ENCODE measurements at regions not wholly inside any gene's neighbourhood (a gene's known extent, or its start where the extent isn't known, plus 50 kb on each side); places are given as distances from the start of the nearest gene placed in this dataset.

DNA sequence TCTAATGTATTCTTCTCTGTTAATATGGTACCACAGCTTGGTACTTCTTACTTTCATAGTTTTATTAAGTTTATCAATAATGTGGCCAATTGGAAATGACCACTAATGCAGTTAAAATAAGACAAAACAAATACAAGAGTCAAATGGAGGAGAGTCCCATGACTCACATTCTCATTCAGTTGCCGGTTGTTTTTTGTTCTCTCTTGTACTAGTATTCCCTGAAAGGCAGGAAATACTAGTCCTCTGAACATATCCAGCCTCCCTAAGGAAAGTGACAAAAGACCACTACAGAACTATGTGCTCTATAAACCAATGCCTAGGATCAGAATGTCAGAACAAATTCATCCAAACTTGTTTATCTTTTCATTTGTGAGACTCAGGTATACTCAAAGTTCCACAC lies 165.2 kb upstream of the SAMSN1 start:
- no peak overlapping the region for H3K4me3 ChIP-seq (ENCODE audit: low read depth, low read length, poor library complexity, severe bottlenecking)
- no peaks in the 10 kb centered on the region for H3K79me2 ChIP-seq (ENCODE audit: insufficient read depth, low read depth, low read length)
- no peak for DNase-seq (ENCODE audit: low spot score)
- peaks cover 20% of the 10 kb centered on the region; the same call in 1 of the 2 replicates for H3K9me3 ChIP-seq (ENCODE audit: low read length)
- no peak overlapping the region for H2AFZ ChIP-seq (ENCODE audit: low read length)
- POLR2A ChIA-PET: interaction anchor here (1.8 kb wide), 1 partner anchor 18 kb away, joined by 4 read pairs; no protein-coding TSS in a partner anchor
- intact Hi-C loops (cut with micrococcal nuclease; ENCODE audit: unreplicated experiment): no loop called here
- no peak overlapping the region for H3K27ac ChIP-seq (ENCODE audit: low read depth, low read length, poor library complexity, severe bottlenecking)
- CTCF ChIA-PET (ENCODE audit: unreplicated experiment): no interaction called here
- no peaks in the 10 kb centered on the region for H4K20me1 ChIP-seq (ENCODE audit: insufficient read depth, low read length)
- no peaks in the 10 kb centered on the region for H3K9me2 ChIP-seq (ENCODE audit: insufficient read depth, low read length)
- no peak for TF ChIP-seq EZH2phosphoT487 (IDR thresholded peaks at IDR 0.05; ENCODE audit: borderline replicate concordance, low read depth, low read length)
- TF ChIP-seq, protein P1, sequence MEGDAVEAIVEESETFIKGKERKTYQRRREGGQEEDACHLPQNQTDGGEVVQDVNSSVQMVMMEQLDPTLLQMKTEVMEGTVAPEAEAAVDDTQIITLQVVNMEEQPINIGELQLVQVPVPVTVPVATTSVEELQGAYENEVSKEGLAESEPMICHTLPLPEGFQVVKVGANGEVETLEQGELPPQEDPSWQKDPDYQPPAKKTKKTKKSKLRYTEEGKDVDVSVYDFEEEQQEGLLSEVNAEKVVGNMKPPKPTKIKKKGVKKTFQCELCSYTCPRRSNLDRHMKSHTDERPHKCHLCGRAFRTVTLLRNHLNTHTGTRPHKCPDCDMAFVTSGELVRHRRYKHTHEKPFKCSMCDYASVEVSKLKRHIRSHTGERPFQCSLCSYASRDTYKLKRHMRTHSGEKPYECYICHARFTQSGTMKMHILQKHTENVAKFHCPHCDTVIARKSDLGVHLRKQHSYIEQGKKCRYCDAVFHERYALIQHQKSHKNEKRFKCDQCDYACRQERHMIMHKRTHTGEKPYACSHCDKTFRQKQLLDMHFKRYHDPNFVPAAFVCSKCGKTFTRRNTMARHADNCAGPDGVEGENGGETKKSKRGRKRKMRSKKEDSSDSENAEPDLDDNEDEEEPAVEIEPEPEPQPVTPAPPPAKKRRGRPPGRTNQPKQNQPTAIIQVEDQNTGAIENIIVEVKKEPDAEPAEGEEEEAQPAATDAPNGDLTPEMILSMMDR (conservative IDR thresholded peaks at IDR 0.05; ENCODE audit: low read length): no peak
- no peaks in the 10 kb centered on the region for H3K36me3 ChIP-seq (ENCODE audit: insufficient read depth, low read length)
- no peaks in the 10 kb centered on the region for H3K4me1 ChIP-seq (ENCODE audit: insufficient read depth, low read length, poor library complexity, severe bottlenecking)
- H3K4me2 ChIP-seq (ENCODE audit: low read length): no peak overlapping the region
- BruUV-seq (replicated peaks): no TSS peak

DNA sequence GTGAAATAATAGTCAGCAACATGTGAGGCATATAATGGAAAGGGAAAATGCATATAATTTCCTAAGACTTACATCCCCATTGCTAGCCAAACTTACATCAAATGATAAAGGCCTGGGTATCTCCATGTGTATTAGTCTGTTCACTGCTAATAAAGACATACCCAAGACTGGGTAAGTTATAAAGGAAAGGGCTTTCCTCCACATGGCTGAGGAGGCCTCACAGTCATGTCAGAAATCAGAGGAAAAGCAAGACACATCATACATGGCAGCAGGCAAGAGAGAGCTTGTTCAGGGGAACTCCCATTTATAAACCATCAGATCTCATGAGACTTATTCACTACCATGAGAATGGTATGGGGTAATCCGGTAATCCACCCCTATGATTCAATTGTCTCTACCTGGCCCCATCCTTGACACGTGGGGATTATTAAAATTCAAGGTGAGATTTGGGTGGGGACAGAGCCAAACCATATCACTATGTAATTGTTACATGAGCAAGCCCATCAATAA lies 161.5 kb upstream of the SAMSN1 start:
- TF ChIP-seq, protein P1 (conservative IDR thresholded peaks at IDR 0.05; ENCODE audit: low read length): no peak
- TF ChIP-seq EZH2phosphoT487 (IDR thresholded peaks at IDR 0.05; ENCODE audit: borderline replicate concordance, low read depth, low read length): no peak
- H3K4me1 ChIP-seq (ENCODE audit: insufficient read depth, low read length, poor library complexity, severe bottlenecking): no peaks in the 10 kb centered on the region
- ChIA-PET POLR2A (interaction anchor here (1.9 kb wide), 1 partner anchor 11 kb away, joined by 8 read pairs; no protein-coding TSS in a partner anchor), CTCF (ENCODE audit: unreplicated experiment) (no interaction called here)
- H3K9me2 ChIP-seq (ENCODE audit: insufficient read depth, low read length): no peaks in the 10 kb centered on the region
- H3K9me3 ChIP-seq (ENCODE audit: low read length): peaks cover 5% of the 10 kb centered on the region; the same call in 1 of the 2 replicates
- no peak for DNase-seq (ENCODE audit: low spot score)
- BruUV-seq (replicated peaks): no TSS peak
- H3K4me3 ChIP-seq (ENCODE audit: low read depth, low read length, poor library complexity, severe bottlenecking): no peak overlapping the region
- no peak overlapping the region for H3K27ac ChIP-seq (ENCODE audit: low read depth, low read length, poor library complexity, severe bottlenecking)
- H3K4me2 ChIP-seq (ENCODE audit: low read length): no peak overlapping the region
- H3K79me2 ChIP-seq (ENCODE audit: insufficient read depth, low read depth, low read length): no peaks in the 10 kb centered on the region
- no peak overlapping the region for H2AFZ ChIP-seq (ENCODE audit: low read length)
- H4K20me1 ChIP-seq (ENCODE audit: insufficient read depth, low read length): no peaks in the 10 kb centered on the region
- H3K36me3 ChIP-seq (ENCODE audit: insufficient read depth, low read length): no peaks in the 10 kb centered on the region
- intact Hi-C loops (cut with micrococcal nuclease; ENCODE audit: unreplicated experiment): no loop called here

DNA sequence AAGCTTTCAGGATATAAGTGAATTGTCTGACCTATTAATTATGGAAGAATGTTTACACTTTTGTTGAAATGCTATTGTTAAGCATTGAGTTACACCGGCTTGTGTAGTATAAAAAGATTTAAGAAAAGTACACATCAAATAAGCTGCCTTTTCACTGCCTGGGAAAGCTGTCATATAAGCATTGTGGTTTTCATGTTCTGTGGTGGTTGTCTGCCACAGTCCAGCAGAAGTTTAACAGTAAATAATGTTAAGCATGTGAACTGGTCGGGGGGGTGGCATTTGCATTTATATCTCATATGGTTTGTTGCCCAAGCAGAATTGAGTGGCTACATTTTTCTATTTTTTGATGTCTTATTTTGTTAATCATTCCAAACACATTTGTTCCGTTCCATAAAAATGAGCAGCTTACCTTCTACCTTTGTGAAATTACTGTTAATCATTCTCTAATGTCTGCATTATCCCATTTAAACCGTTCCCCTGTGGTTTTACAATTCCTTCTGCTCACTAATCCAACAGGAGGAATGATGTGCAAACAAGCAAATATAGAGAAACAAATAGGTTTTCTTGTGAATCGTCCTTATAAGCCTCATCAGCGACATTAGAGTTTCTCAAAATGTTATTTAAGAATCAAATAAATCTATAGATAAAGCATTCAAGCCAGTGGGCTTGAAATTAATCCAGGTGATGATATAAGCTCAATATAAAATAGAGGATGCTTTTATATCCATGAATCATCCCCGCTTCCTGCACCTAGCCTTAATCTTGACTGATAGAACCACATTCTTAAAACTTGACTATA lies 160.8 kb upstream of the SAMSN1 start:
- H3K9me3 ChIP-seq (ENCODE audit: low read length): no peaks in the 10 kb centered on the region
- intact Hi-C loops (cut with micrococcal nuclease; ENCODE audit: unreplicated experiment): no loop called here
- no TSS peak for BruUV-seq (replicated peaks)
- H3K79me2 ChIP-seq (ENCODE audit: insufficient read depth, low read depth, low read length): no peaks in the 10 kb centered on the region
- no peak for DNase-seq (ENCODE audit: low spot score)
- ChIA-PET CTCF (ENCODE audit: unreplicated experiment) (no interaction called here), POLR2A (interaction anchor here (0.7 to 1.9 kb wide), 4 partner anchors 12 to 31 kb away, joined by 3 to 8 read pairs (median 3); no protein-coding TSS in a partner anchor)
- no peaks in the 10 kb centered on the region for H3K9me2 ChIP-seq (ENCODE audit: insufficient read depth, low read length)
- H4K20me1 ChIP-seq (ENCODE audit: insufficient read depth, low read length): no peaks in the 10 kb centered on the region
- no peak overlapping the region for H2AFZ ChIP-seq (ENCODE audit: low read length)
- H3K4me2 ChIP-seq (ENCODE audit: low read length): no peak overlapping the region
- no peaks in the 10 kb centered on the region for H3K36me3 ChIP-seq (ENCODE audit: insufficient read depth, low read length)
- TF ChIP-seq, protein P1 (conservative IDR thresholded peaks at IDR 0.05; ENCODE audit: low read length): no peak
- TF ChIP-seq EZH2phosphoT487 (IDR thresholded peaks at IDR 0.05; ENCODE audit: borderline replicate concordance, low read depth, low read length): no peak
- no peaks in the 10 kb centered on the region for H3K4me1 ChIP-seq (ENCODE audit: insufficient read depth, low read length, poor library complexity, severe bottlenecking)
- H3K4me3 ChIP-seq (ENCODE audit: low read depth, low read length, poor library complexity, severe bottlenecking): no peak overlapping the region
- H3K27ac ChIP-seq (ENCODE audit: low read depth, low read length, poor library complexity, severe bottlenecking): no peak overlapping the region
